Fibroblast of pulmonary artery (primary cell): ENCODE measurements at regions not wholly inside any gene's neighbourhood (a gene's known extent, or its start where the extent isn't known, plus 50 kb on each side); places are given as distances from the start of the nearest gene placed in this dataset.

Experiments
- DNase-seq: peaks from one replicate; pipeline ENCODE4 v3.0.0-alpha.2; 2010; ENCODE audit warnings: low read depth
- H3K4me3 ChIP-seq: replicated peaks from 2 replicates; pipeline ENCODE4 v1.5.1; 2011; ENCODE audit warnings: low read depth, mild to moderate bottlenecking, control low read depth, low read length, moderate library complexity
- TF ChIP-seq, protein P1 (sequence below): IDR thresholded peaks from 2 replicates; pipeline ENCODE4 v1.5.1; 2011; ENCODE audit warnings: mild to moderate bottlenecking, control low read depth, low read length, inconsistent platforms; ENCODE audit errors: missing control alignments

DNA sequence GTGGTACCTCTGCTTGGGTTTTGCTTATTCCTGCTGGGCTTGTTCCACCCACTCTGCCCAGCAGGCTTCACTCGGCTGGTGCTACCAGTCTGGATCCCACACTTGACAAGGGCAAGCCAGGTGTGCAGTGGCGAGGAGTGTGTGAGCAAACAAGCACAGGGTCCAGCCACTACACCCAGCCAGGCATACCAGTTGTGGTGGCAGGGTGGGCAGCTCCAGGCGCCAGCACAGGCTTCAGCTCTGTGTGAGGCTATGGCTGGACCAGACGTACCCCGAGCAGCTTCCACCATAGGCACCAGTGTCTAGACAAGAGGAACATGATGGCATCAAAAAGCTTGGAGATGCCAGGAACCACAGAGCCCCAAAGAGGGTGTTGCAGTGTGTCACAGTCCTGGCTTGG is 93.1 kb upstream of the GALNT5 start:
- H3K4me3 ChIP-seq = no peak overlapping the region
- DNase-seq = no peak
- TF ChIP-seq, protein P1, sequence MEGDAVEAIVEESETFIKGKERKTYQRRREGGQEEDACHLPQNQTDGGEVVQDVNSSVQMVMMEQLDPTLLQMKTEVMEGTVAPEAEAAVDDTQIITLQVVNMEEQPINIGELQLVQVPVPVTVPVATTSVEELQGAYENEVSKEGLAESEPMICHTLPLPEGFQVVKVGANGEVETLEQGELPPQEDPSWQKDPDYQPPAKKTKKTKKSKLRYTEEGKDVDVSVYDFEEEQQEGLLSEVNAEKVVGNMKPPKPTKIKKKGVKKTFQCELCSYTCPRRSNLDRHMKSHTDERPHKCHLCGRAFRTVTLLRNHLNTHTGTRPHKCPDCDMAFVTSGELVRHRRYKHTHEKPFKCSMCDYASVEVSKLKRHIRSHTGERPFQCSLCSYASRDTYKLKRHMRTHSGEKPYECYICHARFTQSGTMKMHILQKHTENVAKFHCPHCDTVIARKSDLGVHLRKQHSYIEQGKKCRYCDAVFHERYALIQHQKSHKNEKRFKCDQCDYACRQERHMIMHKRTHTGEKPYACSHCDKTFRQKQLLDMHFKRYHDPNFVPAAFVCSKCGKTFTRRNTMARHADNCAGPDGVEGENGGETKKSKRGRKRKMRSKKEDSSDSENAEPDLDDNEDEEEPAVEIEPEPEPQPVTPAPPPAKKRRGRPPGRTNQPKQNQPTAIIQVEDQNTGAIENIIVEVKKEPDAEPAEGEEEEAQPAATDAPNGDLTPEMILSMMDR = no peak

DNA sequence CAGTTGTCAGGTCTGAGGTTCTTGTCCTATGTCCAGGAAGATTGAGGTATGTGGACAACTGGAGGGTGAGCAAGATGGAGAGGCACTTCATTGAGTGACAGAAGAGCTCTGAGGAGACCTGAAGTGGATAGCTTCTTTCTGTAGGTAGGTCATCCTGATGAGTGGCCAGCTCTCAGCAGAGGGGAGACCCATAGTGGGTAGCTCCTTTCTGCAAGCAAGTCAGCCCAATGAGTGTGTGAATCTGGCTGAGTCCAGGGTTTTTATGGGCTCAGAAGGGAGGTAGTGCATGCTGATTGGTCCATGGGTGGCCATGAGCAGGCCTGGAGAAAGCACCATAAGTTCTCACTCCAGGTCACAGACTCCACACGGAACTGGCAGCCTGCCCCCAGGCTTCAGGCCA is 92.6 kb upstream of the GALNT5 start:
- DNase-seq = no peak
- TF ChIP-seq, protein P1 = no peak
- no peak overlapping the region for H3K4me3 ChIP-seq

DNA sequence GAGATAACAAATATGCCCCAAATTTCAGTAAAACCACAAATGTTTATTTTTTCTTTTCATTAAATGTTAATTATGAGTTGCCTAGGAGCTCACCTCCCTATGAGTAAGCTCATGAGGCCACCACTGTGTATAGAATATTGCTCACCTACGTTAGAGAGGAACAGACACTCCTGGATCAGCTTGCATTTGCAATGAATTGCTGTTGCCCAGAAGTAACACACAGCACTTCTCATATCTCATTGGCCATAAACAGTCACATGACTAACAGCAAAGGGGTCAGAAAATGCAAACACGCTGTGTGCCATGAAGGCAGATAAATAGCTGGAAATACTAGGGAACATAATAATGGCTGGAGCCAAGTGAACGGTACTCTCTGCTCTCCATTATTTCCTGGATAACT is 89.0 kb upstream of the GALNT5 start:
- no peak overlapping the region for H3K4me3 ChIP-seq
- TF ChIP-seq, protein P1 = no peak
- DNase-seq = no peak

DNA sequence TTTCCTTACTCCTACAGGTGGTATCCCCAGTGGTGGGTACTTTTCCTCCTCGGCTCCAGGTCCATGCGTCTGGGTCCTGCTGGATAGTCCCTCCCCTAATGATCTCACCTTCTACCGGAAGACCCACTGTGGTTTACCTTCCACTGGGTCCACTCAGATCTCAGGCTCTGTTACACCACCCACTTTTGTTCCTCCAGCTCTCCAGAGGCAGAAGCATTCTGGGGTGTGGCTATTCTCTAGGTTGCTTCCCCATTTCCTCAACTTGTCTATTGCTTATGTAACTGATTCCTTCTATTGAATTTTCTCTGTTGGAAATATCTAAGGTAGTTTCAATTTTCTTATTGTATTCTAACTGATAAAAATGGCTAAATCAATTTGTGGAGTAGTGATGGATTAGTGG is 87.6 kb upstream of the GALNT5 start:
- DNase-seq = no peak
- TF ChIP-seq, protein P1 = no peak
- no peak overlapping the region for H3K4me3 ChIP-seq

DNA sequence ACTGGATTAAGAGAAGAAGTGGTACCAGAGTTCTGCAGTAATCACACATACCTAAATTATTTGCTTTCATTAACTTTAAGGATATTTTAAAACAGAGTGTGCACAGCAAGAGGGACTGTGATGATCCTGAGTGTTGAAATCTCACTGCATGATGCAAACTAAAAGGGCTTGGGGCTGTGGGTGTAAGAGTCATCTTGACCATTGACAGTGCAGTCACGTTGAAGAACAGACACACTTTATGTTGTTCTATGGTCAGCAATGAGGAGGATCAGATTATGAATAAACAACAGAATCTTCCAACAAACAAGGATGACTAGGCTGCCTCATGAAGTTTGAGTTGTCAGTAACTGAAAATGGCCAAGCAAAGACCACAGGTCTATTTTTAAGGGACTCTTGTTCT is 87.2 kb upstream of the GALNT5 start:
- TF ChIP-seq, protein P1 = no peak
- H3K4me3 ChIP-seq = no peak overlapping the region
- DNase-seq = no peak

- TF ChIP-seq, protein P1 = no peak
Measured at GRCh38 chr2:157172239-157172638, 85.3 kb upstream of the GALNT5 start.

DNA sequence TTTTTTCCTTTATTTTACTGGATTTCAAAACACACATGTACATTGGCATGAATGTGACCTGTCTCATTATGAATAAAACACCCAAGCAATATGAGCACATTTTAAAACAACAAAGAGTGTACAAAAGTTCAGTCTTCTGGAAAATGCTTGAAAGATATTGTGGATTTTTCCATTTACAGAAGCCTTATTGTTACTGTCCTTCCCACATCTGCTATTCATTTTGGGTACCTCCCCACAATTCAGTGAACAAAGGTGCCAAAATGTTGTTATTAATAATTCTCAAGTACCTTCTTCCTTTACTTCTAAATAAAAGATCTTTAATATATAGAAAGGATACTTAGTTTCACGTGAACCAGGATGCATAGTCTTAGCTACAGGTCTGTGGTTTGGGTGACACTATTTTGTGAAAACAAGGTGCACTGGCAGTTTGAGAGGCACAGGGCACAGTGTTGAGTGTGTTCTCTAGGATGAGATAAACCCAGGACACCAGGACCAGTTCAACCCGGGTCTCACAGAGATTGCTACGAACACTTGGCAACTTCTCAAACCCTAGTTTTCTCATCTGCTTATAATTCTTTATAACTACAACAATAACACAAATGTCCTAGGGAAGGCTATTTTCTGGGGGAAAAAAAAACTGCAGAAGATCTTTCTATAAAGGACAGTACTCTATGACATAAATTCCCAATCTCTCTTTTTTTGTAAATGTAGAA is 84.5 kb upstream of the GALNT5 start:
- H3K4me3 ChIP-seq = peak overlapping the region; percentile 26
- peak; percentile 69 for DNase-seq
- TF ChIP-seq, protein P1 = no peak

More at GRCh38 chr2:157172239-157172638, 85.3 kb upstream of the GALNT5 start:
- no peak overlapping the region for H3K4me3 ChIP-seq
- DNase-seq = no peak
